OCI-LY1 (cell line): ENCODE measurements at regions not wholly inside any gene's neighbourhood (a gene's known extent, or its start where the extent isn't known, plus 50 kb on each side); places are given as distances from the start of the nearest gene placed in this dataset.

Experiments used
- CTCF ChIP-seq: fragments of 200-600 bp; sonication (generic), shearing (Covaris generic); IDR thresholded peaks from 2 replicates; pipeline ENCODE4 v1.5.1; 2017; ENCODE audit warnings: mild to moderate bottlenecking, antibody characterized with exemption, low read length, moderate library complexity, mixed read lengths
- EZH2 ChIP-seq: fragments of 200-600 bp; sonication (generic), shearing (Covaris generic); IDR thresholded peaks from 2 replicates; pipeline ENCODE4 v1.8.0; 2017; ENCODE audit warnings: borderline replicate concordance, mixed run types, mild to moderate bottlenecking, antibody characterized with exemption, low read length, moderate library complexity, mixed read lengths

- TF ChIP-seq EZH2 (no peak), CTCF (no peak)
These were observed 81.8 kb upstream of the LINGO1 start for GRCh38 chr15:77714555-77714954.
